Endometrial microvascular endothelial cells (primary cell): ENCODE measurements at regions not wholly inside any gene's neighbourhood (a gene's known extent, or its start where the extent isn't known, plus 50 kb on each side); places are given as distances from the start of the nearest gene placed in this dataset.
"Not testable (repeated sequence)": the region's sequence is repeated elsewhere in the genome, so short reads cannot be mapped to it uniquely, and the experiment has no call there.

ENCODE experiments used
- in situ Hi-C: cut with HindIII; loops from 2 replicates; pipeline ENCODE4 v1.10.0; 2017; ENCODE audit warnings: low sequenced_read_pairs, low pct_unique_long_range_greater_than_20kb; ENCODE audit errors: inconsistent ontology term

- in situ Hi-C loops, result no loop called here
These were observed 208.5 kb upstream of the SSTR4 start for GRCh38 chr20:22826306-22827230.

- in situ Hi-C loops, result no loop called here
These were observed 207.2 kb upstream of the SSTR4 start for GRCh38 chr20:22827916-22828315.

- in situ Hi-C loops, result no loop called here
These were observed 205.8 kb upstream of the SSTR4 start for GRCh38 chr20:22829356-22829755.

- in situ Hi-C loops, result no loop called here
These were observed 205.0 kb upstream of the SSTR4 start for GRCh38 chr20:22830138-22830537.

GRCh38 chr20:22830715-22831114 lies 204.4 kb upstream of the SSTR4 start:
- in situ Hi-C loops, result not testable (repeated sequence)

- in situ Hi-C loops, result no loop called here
These were observed 201.3 kb upstream of the SSTR4 start for GRCh38 chr20:22833851-22834250.

- in situ Hi-C loops, result no loop called here
These were observed 200.4 kb upstream of the SSTR4 start for GRCh38 chr20:22834651-22835256.

- in situ Hi-C loops, result no loop called here
These were observed 198.9 kb upstream of the SSTR4 start for GRCh38 chr20:22836211-22836610.

- in situ Hi-C loops, result no loop called here
These were observed 198.2 kb upstream of the SSTR4 start for GRCh38 chr20:22836877-22837276.

GRCh38 chr20:22838001-22838400 lies 197.1 kb upstream of the SSTR4 start:
- in situ Hi-C loops, result no loop called here

GRCh38 chr20:22841846-22842245 lies 193.3 kb upstream of the SSTR4 start:
- in situ Hi-C loops, result no loop called here

- in situ Hi-C loops, result no loop called here
These were observed 192.3 kb upstream of the SSTR4 start for GRCh38 chr20:22842793-22843192.

GRCh38 chr20:22844959-22845358 lies 190.2 kb upstream of the SSTR4 start:
- in situ Hi-C loops, result no loop called here

GRCh38 chr20:22846863-22847262 lies 188.2 kb upstream of the SSTR4 start:
- in situ Hi-C loops, result no loop called here

- in situ Hi-C loops, result no loop called here
These were observed 186.7 kb upstream of the SSTR4 start for GRCh38 chr20:22848364-22848763.

GRCh38 chr20:22851679-22852346 lies 183.3 kb upstream of the SSTR4 start:
- in situ Hi-C loops, result not testable (repeated sequence)

- in situ Hi-C loops, result no loop called here
These were observed 173.7 kb upstream of the SSTR4 start for GRCh38 chr20:22861231-22861980.

- in situ Hi-C loops, result no loop called here
These were observed 173.1 kb upstream of the SSTR4 start for GRCh38 chr20:22861990-22862389.

GRCh38 chr20:22862671-22863230 lies 172.4 kb upstream of the SSTR4 start:
- in situ Hi-C loops, result no loop called here
